ENCODE measurements at regions not wholly inside any gene's neighbourhood (a gene's known extent, or its start where the extent isn't known, plus 50 kb on each side); places are given as distances from the start of the nearest gene placed in this dataset.
A peak's percentile ranks its signal among the peaks of the same experiment; 100 is the strongest.
"Not testable (repeated sequence)": the region's sequence is repeated elsewhere in the genome, so short reads cannot be mapped to it uniquely, and the experiment has no call there.

DNA sequence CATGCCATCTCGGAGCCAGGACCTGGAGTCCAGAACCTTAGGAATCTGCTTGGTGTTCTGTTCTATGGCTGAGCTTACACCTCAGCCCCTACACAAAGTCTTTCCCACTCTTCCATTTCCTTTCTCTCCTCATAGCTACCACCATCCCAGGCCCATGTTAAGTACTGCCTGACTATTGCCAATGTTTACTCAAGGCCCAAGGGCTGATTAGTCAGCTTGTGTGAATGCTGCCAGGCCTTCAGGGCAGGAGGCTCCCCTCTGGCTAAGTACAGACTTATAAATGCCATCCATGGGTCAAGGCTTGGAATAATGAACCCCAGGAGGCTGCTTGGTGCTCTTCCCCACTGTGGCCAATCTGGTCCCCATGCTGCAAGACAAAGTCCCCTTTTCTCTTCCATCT lies 411.6 kb upstream of the MAGEB18 start:
- Histone ChIP-seq H3K27ac (ENCODE audit: low read length) (no peak overlapping the region), H3K9me3 (ENCODE audit: control insufficient read depth, low read length) (no peaks in the 10 kb centered on the region), H3K4me1 (ENCODE audit: control insufficient read depth, insufficient read depth, low read length) (no peaks in the 10 kb centered on the region), H3K4me3 (ENCODE audit: low read length) (no peak overlapping the region), H3K27me3 (ENCODE audit: control insufficient read depth, insufficient read depth) (no peaks in the 10 kb centered on the region)
- no peak for DNase-seq
- ATAC-seq: no peak
- intact Hi-C loops (cut with DNase I): no loop called here
- WGBS: 96% methylated on average over 1 of the region's 1 CpG

DNA sequence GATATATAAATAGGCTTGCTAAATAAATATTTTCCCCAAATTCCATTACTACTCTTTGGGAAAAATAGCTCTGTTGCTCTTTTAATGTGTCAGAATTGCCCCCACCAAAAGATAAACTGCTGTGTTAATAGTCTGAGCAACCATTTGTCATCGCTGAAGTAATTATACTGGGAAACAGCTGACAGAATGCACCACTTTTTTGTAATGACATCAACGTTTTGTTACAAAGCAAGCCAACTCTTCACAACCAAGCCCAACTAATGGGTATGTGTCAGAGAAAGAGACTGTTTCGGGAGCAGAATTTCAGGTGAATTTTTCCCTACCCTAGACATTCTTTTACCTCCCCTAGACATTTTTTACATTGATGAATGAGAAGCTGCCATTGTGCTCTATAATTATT lies 405.0 kb upstream of the MAGEB18 start:
- WGBS: 66% methylated on average over 3 of the region's 3 CpGs
- ATAC-seq: no peak
- Histone ChIP-seq H3K4me3 (ENCODE audit: low read length) (no peak overlapping the region), H3K27ac (ENCODE audit: low read length) (no peak overlapping the region), H3K27me3 (ENCODE audit: control insufficient read depth, insufficient read depth) (no peaks in the 10 kb centered on the region), H3K4me1 (ENCODE audit: control insufficient read depth, insufficient read depth, low read length) (no peaks in the 10 kb centered on the region), H3K9me3 (ENCODE audit: control insufficient read depth, low read length) (no peaks in the 10 kb centered on the region)
- DNase-seq: no peak
- intact Hi-C loops (cut with DNase I): no loop called here

GRCh38 chrX:25737540-25737939 lies 400.6 kb upstream of the MAGEB18 start:
- DNase-seq (no peak), ATAC-seq (no peak)
- no peak overlapping the region for H3K4me3 ChIP-seq (ENCODE audit: low read length)
- H3K9me3 ChIP-seq (ENCODE audit: control insufficient read depth, low read length): no peaks in the 10 kb centered on the region
- H3K27me3 ChIP-seq (ENCODE audit: control insufficient read depth, insufficient read depth): no peaks in the 10 kb centered on the region
- intact Hi-C loops (cut with DNase I): no loop called here
- H3K4me1 ChIP-seq (ENCODE audit: control insufficient read depth, insufficient read depth, low read length): no peaks in the 10 kb centered on the region
- no peak overlapping the region for H3K27ac ChIP-seq (ENCODE audit: low read length)

GRCh38 chrX:25742334-25742733 lies 395.8 kb upstream of the MAGEB18 start:
- 63% methylated on average over 2 of the region's 2 CpGs for WGBS
- no peak for ATAC-seq
- H3K4me3 ChIP-seq (ENCODE audit: low read length): no peak overlapping the region
- no peak for DNase-seq
- H3K4me1 ChIP-seq (ENCODE audit: control insufficient read depth, insufficient read depth, low read length): no peaks in the 10 kb centered on the region
- no peak overlapping the region for H3K27ac ChIP-seq (ENCODE audit: low read length)
- no peaks in the 10 kb centered on the region for H3K9me3 ChIP-seq (ENCODE audit: control insufficient read depth, low read length)
- intact Hi-C loops (cut with DNase I): no loop called here
- H3K27me3 ChIP-seq (ENCODE audit: control insufficient read depth, insufficient read depth): no peaks in the 10 kb centered on the region

DNA sequence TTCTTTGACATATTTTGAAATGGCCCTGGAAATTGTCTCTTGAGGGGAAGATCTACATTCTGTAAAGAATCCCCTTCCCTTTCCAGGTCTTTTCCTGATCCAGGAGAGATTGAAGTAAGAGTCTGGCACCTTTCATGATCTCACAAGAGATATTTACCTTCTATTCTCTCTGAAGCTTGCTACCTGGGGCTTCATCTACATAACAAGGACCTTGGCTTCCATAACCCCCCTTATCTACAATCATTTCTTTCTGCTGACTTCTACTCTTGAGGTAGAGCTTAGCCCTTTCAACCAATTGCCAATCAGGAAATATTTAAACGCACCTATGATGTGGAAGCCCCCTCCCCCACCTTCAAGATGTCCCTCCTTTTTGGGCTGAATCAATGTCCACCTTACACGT lies 383.7 kb upstream of the MAGEB18 start:
- ATAC-seq (no peak), DNase-seq (no peak)
- Histone ChIP-seq H3K4me1 (ENCODE audit: control insufficient read depth, insufficient read depth, low read length) (no peaks in the 10 kb centered on the region), H3K9me3 (ENCODE audit: control insufficient read depth, low read length) (no peaks in the 10 kb centered on the region), H3K27ac (ENCODE audit: low read length) (no peak overlapping the region), H3K4me3 (ENCODE audit: low read length) (no peak overlapping the region), H3K27me3 (ENCODE audit: control insufficient read depth, insufficient read depth) (no peaks in the 10 kb centered on the region)
- intact Hi-C loops (cut with DNase I): no loop called here
- 80% methylated on average over 2 of the region's 2 CpGs for WGBS

DNA sequence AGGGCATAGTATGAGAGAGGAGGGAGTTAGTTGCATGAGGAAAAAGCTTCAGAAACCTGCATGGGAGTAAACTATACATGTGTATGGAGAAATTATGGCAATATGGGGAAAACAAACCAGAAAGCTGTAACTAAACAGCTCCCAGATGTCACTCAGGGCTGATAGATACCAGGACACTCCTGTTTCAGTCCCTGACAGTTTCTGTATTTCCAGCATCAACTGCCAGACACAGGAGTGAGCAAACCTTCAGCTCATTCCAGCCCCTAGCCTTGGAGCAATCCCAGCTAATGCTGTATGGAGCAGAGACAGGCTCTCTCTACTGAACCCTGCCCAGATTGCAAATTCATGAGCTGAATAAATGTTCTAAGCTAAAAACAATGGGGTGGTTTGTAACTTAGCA lies 382.9 kb upstream of the MAGEB18 start:
- Histone ChIP-seq H3K4me1 (ENCODE audit: control insufficient read depth, insufficient read depth, low read length) (no peaks in the 10 kb centered on the region), H3K4me3 (ENCODE audit: low read length) (no peak overlapping the region), H3K9me3 (ENCODE audit: control insufficient read depth, low read length) (no peaks in the 10 kb centered on the region), H3K27ac (ENCODE audit: low read length) (no peak overlapping the region), H3K27me3 (ENCODE audit: control insufficient read depth, insufficient read depth) (no peaks in the 10 kb centered on the region)
- DNase-seq (no peak), ATAC-seq (no peak)
- intact Hi-C loops (cut with DNase I): no loop called here

DNA sequence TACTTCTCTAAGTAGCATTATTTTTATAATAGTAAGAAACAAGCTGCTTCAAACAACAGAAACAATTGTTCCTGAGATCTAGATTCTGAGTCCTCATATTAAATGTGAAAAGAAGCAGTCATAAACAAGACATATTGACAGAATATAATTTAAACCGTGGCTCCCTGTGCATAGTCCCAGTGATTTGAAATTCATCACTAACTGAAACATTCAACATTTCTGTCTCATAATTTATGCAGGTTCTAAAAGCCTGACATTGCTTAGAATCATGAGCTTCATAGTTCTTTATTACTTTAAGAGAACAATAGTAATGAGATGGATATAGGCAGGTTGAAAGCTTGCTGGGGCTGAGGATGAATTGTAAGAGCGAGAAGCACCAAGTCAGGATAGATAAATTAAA lies 375.5 kb upstream of the MAGEB18 start:
- ATAC-seq (no peak), DNase-seq (no peak)
- no peak overlapping the region for H3K4me3 ChIP-seq (ENCODE audit: low read length)
- H3K27ac ChIP-seq (ENCODE audit: low read length): no peak overlapping the region
- H3K4me1 ChIP-seq (ENCODE audit: control insufficient read depth, insufficient read depth, low read length): no peaks in the 10 kb centered on the region
- intact Hi-C loops (cut with DNase I): no loop called here
- no peaks in the 10 kb centered on the region for H3K9me3 ChIP-seq (ENCODE audit: control insufficient read depth, low read length)
- no peaks in the 10 kb centered on the region for H3K27me3 ChIP-seq (ENCODE audit: control insufficient read depth, insufficient read depth)
- 71% methylated on average over 2 of the region's 2 CpGs for WGBS

- 91% methylated on average over 10 of the region's 10 CpGs for WGBS
- intact Hi-C loops (cut with DNase I); H3K9me3 ChIP-seq (ENCODE audit: control insufficient read depth, low read length); H3K27ac ChIP-seq (ENCODE audit: low read length); ATAC-seq; H3K4me3 ChIP-seq (ENCODE audit: low read length); H3K4me1 ChIP-seq (ENCODE audit: control insufficient read depth, insufficient read depth, low read length); H3K27me3 ChIP-seq (ENCODE audit: control insufficient read depth, insufficient read depth); DNase-seq: not testable (repeated sequence)
These were observed 366.3 kb upstream of the MAGEB18 start for GRCh38 chrX:25771853-25772252.

GRCh38 chrX:25797796-25798195 lies 340.3 kb upstream of the MAGEB18 start:
- WGBS: 62% methylated on average over 7 of the region's 7 CpGs
- intact Hi-C loops (cut with DNase I): not testable (repeated sequence)

GRCh38 chrX:25805744-25806143 lies 332.4 kb upstream of the MAGEB18 start:
- H3K27ac ChIP-seq (ENCODE audit: low read length): no peak overlapping the region
- no peak for ATAC-seq
- intact Hi-C loops (cut with DNase I): no loop called here

More at GRCh38 chrX:25797796-25798195, 340.3 kb upstream of the MAGEB18 start:
- H3K27me3 ChIP-seq (ENCODE audit: control insufficient read depth, insufficient read depth); H3K27ac ChIP-seq (ENCODE audit: low read length); H3K4me1 ChIP-seq (ENCODE audit: control insufficient read depth, insufficient read depth, low read length); H3K9me3 ChIP-seq (ENCODE audit: control insufficient read depth, low read length); H3K4me3 ChIP-seq (ENCODE audit: low read length); DNase-seq; ATAC-seq: not testable (repeated sequence)

DNA sequence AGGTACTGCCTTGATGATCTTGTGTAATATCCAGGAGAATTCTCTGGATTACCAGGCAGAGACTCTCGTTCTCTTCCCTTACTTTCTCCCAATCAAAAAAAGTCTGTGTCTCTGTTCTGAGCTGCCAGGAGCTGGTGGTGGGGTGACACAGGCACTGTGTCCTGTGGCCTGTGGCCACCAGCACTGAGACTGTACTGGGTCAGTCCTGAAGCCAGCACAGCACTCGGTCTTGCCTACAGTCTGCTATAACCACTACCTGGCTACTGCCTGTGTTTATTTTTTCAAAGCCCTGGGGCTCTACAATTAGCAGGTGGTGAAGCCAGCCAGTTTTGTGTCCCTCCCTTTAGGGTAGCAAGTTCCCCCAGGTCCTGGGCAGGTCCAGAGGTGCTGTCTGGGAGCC lies 331.1 kb upstream of the MAGEB18 start:
- Histone ChIP-seq H3K4me3 (ENCODE audit: low read length) (no peak overlapping the region), H3K27ac (ENCODE audit: low read length) (no peak overlapping the region), H3K9me3 (ENCODE audit: control insufficient read depth, low read length) (no peaks in the 10 kb centered on the region), H3K27me3 (ENCODE audit: control insufficient read depth, insufficient read depth) (no peaks in the 10 kb centered on the region), H3K4me1 (ENCODE audit: control insufficient read depth, insufficient read depth, low read length) (no peaks in the 10 kb centered on the region)
- intact Hi-C loops (cut with DNase I): no loop called here
- ATAC-seq (no peak), DNase-seq (no peak)
- 78% methylated on average over 2 of the region's 2 CpGs for WGBS

More at GRCh38 chrX:25805744-25806143, 332.4 kb upstream of the MAGEB18 start:
- Histone ChIP-seq H3K9me3 (ENCODE audit: control insufficient read depth, low read length) (no peaks in the 10 kb centered on the region), H3K4me3 (ENCODE audit: low read length) (no peak overlapping the region), H3K27me3 (ENCODE audit: control insufficient read depth, insufficient read depth) (no peaks in the 10 kb centered on the region), H3K4me1 (ENCODE audit: control insufficient read depth, insufficient read depth, low read length) (no peaks in the 10 kb centered on the region)
- 90% methylated on average over 22 of the region's 22 CpGs for WGBS
- DNase-seq: peak in 1 of 3 donors; percentile 16

DNA sequence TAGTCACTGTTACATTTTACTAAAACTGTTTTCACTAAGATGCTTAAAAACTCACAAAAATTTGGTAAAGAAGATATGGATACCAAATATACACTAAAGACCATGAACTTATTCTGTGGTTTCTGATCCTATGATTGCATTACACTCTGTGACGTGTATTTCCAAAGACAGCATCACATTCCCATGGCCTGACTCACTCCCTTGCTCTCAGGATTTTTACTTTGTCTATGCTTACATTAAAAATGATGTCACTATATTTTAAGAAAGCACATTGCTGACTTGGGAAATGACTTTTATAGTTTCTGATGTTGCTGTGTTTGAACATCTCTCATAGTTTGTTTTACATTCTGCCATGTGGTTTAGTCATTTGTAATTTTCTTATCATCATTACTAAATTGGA lies 327.9 kb upstream of the MAGEB18 start:
- no peak for ATAC-seq
- H3K4me1 ChIP-seq (ENCODE audit: control insufficient read depth, insufficient read depth, low read length): no peaks in the 10 kb centered on the region
- H3K27ac ChIP-seq (ENCODE audit: low read length): no peak overlapping the region
- no peaks in the 10 kb centered on the region for H3K9me3 ChIP-seq (ENCODE audit: control insufficient read depth, low read length)
- WGBS: 50% methylated on average over 1 of the region's 1 CpG
- no peaks in the 10 kb centered on the region for H3K27me3 ChIP-seq (ENCODE audit: control insufficient read depth, insufficient read depth)
- intact Hi-C loops (cut with DNase I): no loop called here
- DNase-seq: no peak
- H3K4me3 ChIP-seq (ENCODE audit: low read length): no peak overlapping the region
